BE2C (cell line): ENCODE measurements at regions not wholly inside any gene's neighbourhood (a gene's known extent, or its start where the extent isn't known, plus 50 kb on each side); places are given as distances from the start of the nearest gene placed in this dataset.

Source experiments
- DNase-seq: peaks from one replicate; pipeline ENCODE4 v3.0.0-alpha.2; 2020
- H3K27me3 ChIP-seq: fragments of 250-450 bp; sonication (Bioruptor Pico); 2 replicates; pipeline ENCODE4 v1.5.1; 2020; ENCODE audit warnings: mild to moderate bottlenecking
- H3K36me3 ChIP-seq: fragments of 250-450 bp; sonication (Bioruptor Pico); 2 replicates; pipeline ENCODE4 v1.5.1; 2020; ENCODE audit warnings: mild to moderate bottlenecking
- H3K4me1 ChIP-seq: fragments of 250-450 bp; sonication (Bioruptor Pico); 2 replicates; pipeline ENCODE4 v1.5.1; 2020
- H3K4me3 ChIP-seq: 2 replicates; pipeline ENCODE4 v1.5.1; 2011; ENCODE audit warnings: low read depth, low read length
- H3K9me3 ChIP-seq: fragments of 250-450 bp; sonication (Bioruptor Pico); 2 replicates; pipeline ENCODE4 v1.5.1; 2020
- CTCF ChIP-seq: IDR thresholded peaks from 2 replicates; pipeline ENCODE4 v1.5.1; 2012; ENCODE audit warnings: mild to moderate bottlenecking, low read depth, low read length

DNA sequence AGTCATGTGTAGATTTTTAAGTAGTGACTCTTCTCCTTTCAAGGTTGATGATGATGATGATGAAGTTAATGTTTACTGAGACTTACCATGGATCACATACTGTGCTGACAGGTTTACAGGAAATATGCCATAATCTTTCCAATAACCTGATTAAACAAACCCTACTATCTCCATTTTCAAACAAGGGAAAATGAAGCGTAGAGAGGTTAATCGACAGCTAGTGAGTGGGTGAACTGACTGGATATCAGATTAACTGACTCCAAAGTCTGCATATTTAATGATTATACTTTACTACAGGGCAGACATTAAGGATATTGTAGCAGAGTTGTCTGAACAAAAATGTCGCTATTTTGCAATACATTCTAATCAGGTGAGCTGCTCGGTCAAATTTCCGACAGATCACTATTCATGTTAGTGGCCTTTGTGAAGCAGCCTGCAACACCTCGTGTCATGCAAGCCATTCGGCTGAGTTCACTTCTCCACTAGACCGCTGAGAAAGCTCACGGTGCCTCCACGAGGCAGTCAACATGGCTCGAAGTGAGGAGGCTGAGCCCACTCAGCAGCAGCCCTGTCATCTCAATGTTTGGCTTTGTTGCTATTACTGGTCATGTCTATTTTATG is 264.2 kb downstream of the NFKBIZ start:
- TF ChIP-seq CTCF = no peak
- H3K4me1 ChIP-seq = no peaks in the 10 kb centered on the region
- H3K27me3 ChIP-seq = no peaks in the 10 kb centered on the region
- no peaks in the 10 kb centered on the region for H3K36me3 ChIP-seq
- DNase-seq = no peak
- no peaks in the 10 kb centered on the region for H3K9me3 ChIP-seq
- H3K4me3 ChIP-seq = no peak overlapping the region

DNA sequence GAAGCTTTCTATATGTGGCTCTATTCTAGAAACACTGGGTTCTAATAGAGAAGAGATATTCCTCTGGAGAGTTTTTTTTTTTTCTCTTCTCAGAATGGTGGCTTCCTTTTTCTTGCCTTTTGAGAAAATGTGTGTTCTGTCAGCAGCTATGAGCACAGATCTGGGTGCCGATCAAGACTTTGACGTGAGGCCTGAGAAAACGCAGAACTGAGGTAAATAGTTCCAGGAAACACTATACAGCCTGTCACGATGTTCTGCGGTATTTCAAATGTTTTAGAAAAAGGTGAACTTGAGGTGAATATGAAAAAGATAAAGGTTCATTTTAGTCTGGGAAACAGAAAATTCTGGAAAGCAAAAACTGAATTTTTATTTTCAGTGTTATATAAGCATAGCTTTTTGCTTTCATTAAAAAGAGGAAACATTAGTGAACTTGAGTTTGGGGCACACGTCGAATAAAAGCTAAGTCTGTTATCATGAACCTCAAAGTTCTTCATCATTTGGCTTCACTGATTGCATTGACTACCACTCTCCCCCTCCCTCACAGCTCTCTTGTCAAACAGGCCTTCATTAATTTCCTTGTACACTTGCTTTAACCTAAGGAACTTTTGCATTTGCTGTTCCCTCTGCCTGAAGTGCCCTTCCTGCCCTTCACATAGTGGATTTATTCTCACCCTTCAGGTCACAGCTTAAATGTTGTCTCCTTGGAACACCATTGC is 265.1 kb downstream of the NFKBIZ start:
- Histone ChIP-seq H3K4me3 (no peak overlapping the region), H3K36me3 (no peaks in the 10 kb centered on the region), H3K9me3 (no peaks in the 10 kb centered on the region), H3K4me1 (no peaks in the 10 kb centered on the region), H3K27me3 (no peaks in the 10 kb centered on the region)
- no peak for TF ChIP-seq CTCF
- no peak for DNase-seq

DNA sequence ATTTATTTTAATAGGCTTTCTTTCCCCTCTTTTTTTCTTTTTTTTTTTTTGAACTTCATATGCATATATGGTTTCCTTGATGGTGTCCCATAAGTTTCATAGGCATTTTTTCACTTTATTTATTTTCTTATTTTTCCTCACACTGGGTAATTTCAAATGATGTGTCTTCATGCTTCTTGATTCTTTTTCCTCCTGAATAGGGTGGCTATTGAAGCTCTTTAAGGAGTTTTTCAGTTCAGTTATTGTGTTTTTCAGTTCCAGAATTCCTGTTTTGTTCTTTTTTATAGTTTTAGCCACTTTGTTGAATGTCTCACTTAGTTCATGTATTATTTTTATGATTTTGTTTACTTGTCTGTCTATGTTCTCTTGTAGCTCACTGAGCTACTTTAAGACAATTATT is 273.2 kb downstream of the NFKBIZ start:
- Histone ChIP-seq H3K4me3 (no peak overlapping the region), H3K9me3 (no peaks in the 10 kb centered on the region), H3K27me3 (no peaks in the 10 kb centered on the region), H3K4me1 (no peaks in the 10 kb centered on the region), H3K36me3 (no peaks in the 10 kb centered on the region)
- no peak for TF ChIP-seq CTCF
- no peak for DNase-seq

- TF ChIP-seq CTCF = no peak
- Histone ChIP-seq H3K36me3 (no peaks in the 10 kb centered on the region), H3K9me3 (no peaks in the 10 kb centered on the region), H3K4me1 (no peaks in the 10 kb centered on the region), H3K27me3 (no peaks in the 10 kb centered on the region), H3K4me3 (no peak overlapping the region)
- DNase-seq = no peak
Observed at GRCh38 chr3:102123590-102124190, 274.4 kb downstream of the NFKBIZ start.

DNA sequence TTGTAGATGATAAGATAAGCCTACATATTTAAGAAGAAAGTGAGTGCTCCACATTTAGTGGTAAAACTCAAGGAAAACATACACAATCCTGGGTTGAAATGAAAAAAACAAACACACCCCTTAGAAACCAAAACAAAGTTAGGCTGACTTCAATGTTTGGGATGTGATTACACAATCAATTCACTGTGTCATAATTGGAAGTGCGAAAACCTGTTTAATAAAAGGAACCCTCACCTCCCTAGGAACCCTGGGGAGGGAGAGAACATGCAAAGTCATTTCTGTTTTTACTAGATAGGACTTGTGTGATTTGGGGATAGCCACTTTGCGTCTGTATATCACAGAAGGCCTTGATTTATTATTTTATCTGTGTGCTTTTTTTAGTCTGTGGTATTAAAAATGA is 275.0 kb downstream of the NFKBIZ start:
- H3K36me3 ChIP-seq = no peaks in the 10 kb centered on the region
- H3K9me3 ChIP-seq = no peaks in the 10 kb centered on the region
- no peaks in the 10 kb centered on the region for H3K4me1 ChIP-seq
- H3K4me3 ChIP-seq = no peak overlapping the region
- DNase-seq = no peak
- TF ChIP-seq CTCF = no peak
- no peaks in the 10 kb centered on the region for H3K27me3 ChIP-seq

- H3K9me3 ChIP-seq = no peaks in the 10 kb centered on the region
- H3K4me3 ChIP-seq = no peak overlapping the region
- H3K4me1 ChIP-seq = no peaks in the 10 kb centered on the region
- no peak for DNase-seq
- TF ChIP-seq CTCF = no peak
- H3K27me3 ChIP-seq = no peaks in the 10 kb centered on the region
- H3K36me3 ChIP-seq = no peaks in the 10 kb centered on the region
Observed at GRCh38 chr3:102124704-102125103, 275.4 kb downstream of the NFKBIZ start.
